Liver (tissue), 8 donors: ENCODE measurements at regions not wholly inside any gene's neighbourhood (a gene's known extent, or its start where the extent isn't known, plus 50 kb on each side); places are given as distances from the start of the nearest gene placed in this dataset.

Experiments used
- DNase-seq: peaks from one replicate; pipeline ENCODE4 v3.0.0-alpha.2; 2017; ENCODE audit warnings: low spot score
- H3K27ac ChIP-seq, 2 donors: one replicate each; pipeline ENCODE4 v1.7.0; 2013; ENCODE audit warnings: inconsistent platforms in 2 of 2, low read length in 2 of 2, control low read depth in 1 of 2, low read depth in 1 of 2, mild to moderate bottlenecking in 1 of 2
- H3K27me3 ChIP-seq, 4 donors: one replicate each; pipeline versions ENCODE4 v1.6.1 to v1.7.0; 2013; ENCODE audit warnings: low read length in 3 of 4, inconsistent platforms in 1 of 4, mild to moderate bottlenecking in 1 of 4, moderate library complexity in 1 of 4; ENCODE audit not compliant: control insufficient read depth in 4 of 4, insufficient read depth in 4 of 4
- H3K36me3 ChIP-seq, 4 donors: one replicate each; pipeline versions ENCODE4 v1.6.1 to v1.7.0; 2013; ENCODE audit warnings: low read length in 3 of 4, mild to moderate bottlenecking in 3 of 4, low read depth in 1 of 4, moderate library complexity in 1 of 4; ENCODE audit not compliant: control insufficient read depth in 4 of 4, insufficient read depth in 3 of 4
- H3K4me1 ChIP-seq, 4 donors: one replicate each; pipeline versions ENCODE4 v1.6.1 to v1.7.0; 2013; ENCODE audit warnings: low read length in 3 of 4, mild to moderate bottlenecking in 3 of 4, moderate library complexity in 1 of 4; ENCODE audit not compliant: control insufficient read depth in 4 of 4, insufficient read depth in 4 of 4
- H3K4me3 ChIP-seq, 3 donors: one replicate each; pipeline versions ENCODE4 v1.6.1 to v1.7.0; 2013; ENCODE audit warnings: low read length in 3 of 3, control low read depth in 1 of 3, low read depth in 1 of 3, mild to moderate bottlenecking in 1 of 3
- H3K9ac ChIP-seq, 2 donors: one replicate each; pipeline ENCODE4 v1.7.0; 2013; ENCODE audit warnings: low read length in 2 of 2, mild to moderate bottlenecking in 2 of 2, moderate library complexity in 2 of 2, control low read depth in 1 of 2, low read depth in 1 of 2
- H3K9me3 ChIP-seq, 4 donors: one replicate each; pipeline versions ENCODE4 v1.6.1 to v1.7.0; 2013; ENCODE audit warnings: low read length in 3 of 4; ENCODE audit not compliant: control insufficient read depth in 4 of 4
- ATF3 ChIP-seq: IDR thresholded peaks from 2 replicates; pipeline ENCODE4 v1.6.1; 2016; ENCODE audit warnings: antibody characterized with exemption
- CTCF ChIP-seq: fragments of 150-350 bp; IDR thresholded peaks from 2 replicates; pipeline ENCODE4 v1.5.1; 2017; ENCODE audit warnings: improper control_type of control experiment, low read depth, low read length; ENCODE audit not compliant: missing input control
- EGR1 ChIP-seq, 2 donors: IDR thresholded peaks; 2 replicates each; pipeline ENCODE4 v1.6.1; 2016 to 2018; ENCODE audit warnings: antibody characterized with exemption in 2 of 2, low read depth in 2 of 2
- FOXA1 ChIP-seq: IDR thresholded peaks from 2 replicates; pipeline ENCODE4 v1.6.1; 2016; ENCODE audit warnings: antibody characterized with exemption
- FOXA2 ChIP-seq: IDR thresholded peaks from 2 replicates; pipeline ENCODE4 v1.6.1; 2016; ENCODE audit warnings: antibody characterized with exemption
- GABPA ChIP-seq, 2 donors: IDR thresholded peaks in 1 of 2; conservative IDR thresholded peaks in 1 of 2; 2 replicates each; pipeline ENCODE4 v1.6.1; 2016; ENCODE audit warnings: antibody characterized with exemption in 2 of 2, mild to moderate bottlenecking in 1 of 2, moderate library complexity in 1 of 2
- HNF4A ChIP-seq, 2 donors: conservative IDR thresholded peaks; 2 replicates each; pipeline ENCODE4 v1.6.1; 2016; ENCODE audit warnings: antibody characterized with exemption in 2 of 2, mild to moderate bottlenecking in 2 of 2
- HNF4G ChIP-seq: IDR thresholded peaks from 2 replicates; pipeline ENCODE4 v1.6.1; 2016; ENCODE audit warnings: antibody characterized with exemption
- JUND ChIP-seq, 2 donors: IDR thresholded peaks; 2 replicates each; pipeline ENCODE4 v1.6.1; 2016; ENCODE audit warnings: antibody characterized with exemption in 2 of 2
- MAX ChIP-seq: IDR thresholded peaks from 2 replicates; pipeline ENCODE4 v1.6.1; 2016; ENCODE audit warnings: antibody characterized with exemption
- NR2F2 ChIP-seq: IDR thresholded peaks from 2 replicates; pipeline ENCODE4 v1.6.1; 2016; ENCODE audit warnings: antibody characterized with exemption
- RAD21 ChIP-seq, 2 donors: IDR thresholded peaks; 2 replicates each; pipeline ENCODE4 v1.6.1; 2016; ENCODE audit warnings: antibody characterized with exemption in 2 of 2, mild to moderate bottlenecking in 2 of 2
- REST ChIP-seq: IDR thresholded peaks from 2 replicates; pipeline ENCODE4 v1.6.1; 2016; ENCODE audit warnings: antibody characterized with exemption, mild to moderate bottlenecking
- RXRA ChIP-seq, 2 donors: IDR thresholded peaks; 2 replicates each; pipeline ENCODE4 v1.6.1; 2017 to 2018; ENCODE audit warnings: antibody characterized with exemption in 2 of 2, mild to moderate bottlenecking in 1 of 2
- SP1 ChIP-seq: IDR thresholded peaks from 2 replicates; pipeline ENCODE4 v1.6.1; 2018; ENCODE audit warnings: antibody characterized with exemption, mild to moderate bottlenecking
- TAF1 ChIP-seq: conservative IDR thresholded peaks from 2 replicates; pipeline ENCODE4 v1.6.1; 2016; ENCODE audit warnings: antibody characterized with exemption, mild to moderate bottlenecking
- YY1 ChIP-seq: IDR thresholded peaks from 2 replicates; pipeline ENCODE4 v1.6.1; 2016; ENCODE audit warnings: antibody characterized with exemption, mild to moderate bottlenecking
- ZBTB33 ChIP-seq: IDR thresholded peaks from 2 replicates; pipeline ENCODE4 v1.6.1; 2016; ENCODE audit warnings: antibody characterized with exemption
- WGBS: extraction: QIAGEN DNeasy Blood & Tissue Kit; methylation state at CpG from one replicate; pipeline ENCODE4 v1.1.7; 2013; 5-methylcytosine and 5-hydroxymethylcytosine counted together
- donor health status: healthy.
- donor health status: healthy.
- donor health status: healthy.
- donor health status: healthy.
- donor health status: healthy.

- Histone ChIP-seq H3K27ac (no peak overlapping the region), H3K9ac (no peak overlapping the region), H3K36me3 (no peaks in the 10 kb centered on the region), H3K9me3 (peaks cover 0 to 3% (median 0%) of the 10 kb centered on the region in 4 donors), H3K4me3 (no peak overlapping the region), H3K4me1 (no peaks in the 10 kb centered on the region), H3K27me3 (no peaks in the 10 kb centered on the region)
- TF ChIP-seq REST (no peak), ZBTB33 (no peak), RXRA (IDR thresholded peaks at IDR 0.05) (no peak), ATF3 (no peak), NR2F2 (no peak), YY1 (no peak), CTCF (no peak), HNF4G (no peak), GABPA (IDR thresholded peaks at IDR 0.05 in 1 of 2, conservative IDR thresholded peaks at IDR 0.05 in 1 of 2) (no peak), EGR1 (IDR thresholded peaks at IDR 0.05; ENCODE audit: low read depth in 2 of 2) (no peak), JUND (IDR thresholded peaks at IDR 0.05) (no peak), TAF1 (no peak), RAD21 (IDR thresholded peaks at IDR 0.05) (no peak), SP1 (no peak), HNF4A (conservative IDR thresholded peaks at IDR 0.05) (no peak), FOXA2 (no peak), FOXA1 (no peak), MAX (no peak)
- DNase-seq, result no peak
- 88% methylated on average over 3 of the region's 3 CpGs for WGBS
These were observed 634.9 kb upstream of the SEMA6A start for GRCh38 chr5:117209479-117209878.
